ENCODE measurements at regions not wholly inside any gene's neighbourhood (a gene's known extent, or its start where the extent isn't known, plus 50 kb on each side); places are given as distances from the start of the nearest gene placed in this dataset.

- no peaks in the 10 kb centered on the region for H3K36me3 ChIP-seq (ENCODE audit: control insufficient read depth in 2 of 3, insufficient read depth in 3 of 3, low read length in 3 of 3)
- no peak overlapping the region for H3K4me3 ChIP-seq (ENCODE audit: low read length in 3 of 3)
- H3K9ac ChIP-seq (ENCODE audit: low read length in 3 of 3) = no peak overlapping the region
- FAIRE-seq (no peak), DNase-seq (peak in 2 of 5 donors; percentile 47 to 64)
- no peaks in the 10 kb centered on the region for H3K4me1 ChIP-seq (ENCODE audit: control insufficient read depth in 2 of 3, insufficient read depth in 2 of 3, low read depth in 1 of 3, low read length in 3 of 3)
- H3K27me3 ChIP-seq (ENCODE audit: control insufficient read depth, insufficient read depth, low read length) = no peaks in the 10 kb centered on the region
- no peak overlapping the region for H3K27ac ChIP-seq (ENCODE audit: low read depth in 2 of 2, low read length in 2 of 2)
- H3K9me3 ChIP-seq (ENCODE audit: control insufficient read depth in 2 of 3, insufficient read depth in 1 of 3, low read length in 3 of 3) = peaks cover 0 to 2% (median 0%) of the 10 kb centered on the region in 3 donors
- TF ChIP-seq CTCF (IDR thresholded peaks at IDR 0.05; ENCODE audit: borderline replicate concordance, extremely low read depth, insufficient read depth) = no peak
- intact Hi-C loops (cut with DNase I) = no loop called here
Observed at GRCh38 chr18:79597831-79598632, 81.6 kb upstream of the CTDP1 start.

- FAIRE-seq = no peak
- intact Hi-C loops (cut with DNase I) = no loop called here
- Histone ChIP-seq H3K4me3 (ENCODE audit: low read length in 3 of 3) (no peak overlapping the region), H3K27me3 (ENCODE audit: control insufficient read depth, insufficient read depth, low read length) (no peaks in the 10 kb centered on the region), H3K36me3 (ENCODE audit: control insufficient read depth in 2 of 3, insufficient read depth in 3 of 3, low read length in 3 of 3) (no peaks in the 10 kb centered on the region), H3K9ac (ENCODE audit: low read length in 3 of 3) (no peak overlapping the region), H3K27ac (ENCODE audit: low read depth in 2 of 2, low read length in 2 of 2) (no peak overlapping the region), H3K4me1 (ENCODE audit: control insufficient read depth in 2 of 3, insufficient read depth in 2 of 3, low read depth in 1 of 3, low read length in 3 of 3) (no peaks in the 10 kb centered on the region), H3K9me3 (ENCODE audit: control insufficient read depth in 2 of 3, insufficient read depth in 1 of 3, low read length in 3 of 3) (no peaks in the 10 kb centered on the region)
- peak in 1 of 5 donors; percentile 40 for DNase-seq
- TF ChIP-seq CTCF (IDR thresholded peaks at IDR 0.05; ENCODE audit: borderline replicate concordance, extremely low read depth, insufficient read depth) = no peak
Observed at GRCh38 chr18:79598633-79599175, 80.9 kb upstream of the CTDP1 start.

GRCh38 chr18:79599441-79599931 lies 80.1 kb upstream of the CTDP1 start:
- Histone ChIP-seq H3K27ac (ENCODE audit: low read depth in 2 of 2, low read length in 2 of 2) (no peak overlapping the region), H3K36me3 (ENCODE audit: control insufficient read depth in 2 of 3, insufficient read depth in 3 of 3, low read length in 3 of 3) (no peaks in the 10 kb centered on the region), H3K4me1 (ENCODE audit: control insufficient read depth in 2 of 3, insufficient read depth in 2 of 3, low read depth in 1 of 3, low read length in 3 of 3) (no peaks in the 10 kb centered on the region), H3K27me3 (ENCODE audit: control insufficient read depth, insufficient read depth, low read length) (no peaks in the 10 kb centered on the region), H3K4me3 (ENCODE audit: low read length in 3 of 3) (no peak overlapping the region), H3K9ac (ENCODE audit: low read length in 3 of 3) (no peak overlapping the region), H3K9me3 (ENCODE audit: control insufficient read depth in 2 of 3, insufficient read depth in 1 of 3, low read length in 3 of 3) (no peaks in the 10 kb centered on the region)
- FAIRE-seq = no peak
- DNase-seq = peak in 2 of 5 donors; percentile 56 to 57
- intact Hi-C loops (cut with DNase I) = no loop called here
- no peak for TF ChIP-seq CTCF (IDR thresholded peaks at IDR 0.05; ENCODE audit: borderline replicate concordance, extremely low read depth, insufficient read depth)
